ENCODE measurements at regions not wholly inside any gene's neighbourhood (a gene's known extent, or its start where the extent isn't known, plus 50 kb on each side); places are given as distances from the start of the nearest gene placed in this dataset.

DNA sequence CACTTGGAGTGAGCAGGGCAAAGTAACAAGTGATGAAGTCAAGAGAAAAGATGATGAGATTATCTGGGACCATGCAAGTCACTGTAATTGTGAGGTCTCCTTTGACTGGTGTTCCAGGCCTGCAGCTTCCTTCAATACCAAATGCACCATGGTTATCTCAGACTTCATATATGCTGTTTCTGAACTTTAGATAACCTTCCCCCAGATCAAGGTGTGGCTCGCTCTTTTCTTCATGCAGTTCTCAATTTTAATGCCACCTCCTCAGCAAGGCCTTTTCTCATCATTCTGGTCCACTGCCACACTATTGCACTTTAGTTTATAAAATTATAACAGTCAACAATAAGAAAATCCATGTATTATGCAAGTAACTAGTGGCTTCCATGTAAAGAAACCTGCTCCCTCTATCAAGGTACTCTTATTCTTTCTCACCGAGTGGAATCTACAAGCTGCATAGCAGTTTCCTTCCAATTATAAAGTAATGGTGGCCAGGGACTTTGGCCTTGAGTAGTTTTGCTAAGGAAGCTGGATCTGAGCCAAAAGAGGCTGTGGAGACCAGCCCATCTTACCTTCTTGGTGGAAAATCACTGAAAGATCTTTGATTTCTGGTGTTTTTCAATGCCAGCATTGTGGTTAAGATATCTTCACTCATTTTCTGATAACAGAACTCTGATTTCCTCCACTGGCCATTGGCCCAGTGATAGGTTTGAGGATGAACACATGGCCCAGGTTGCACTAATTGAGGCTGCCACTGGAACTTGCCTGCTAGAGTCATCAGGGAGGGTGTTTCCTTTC, 113.6 kb downstream of the KCNE4 start:
- no peak overlapping the region for H3K4me3 ChIP-seq
- H3K27me3 ChIP-seq, result no peaks in the 10 kb centered on the region
- no peaks in the 10 kb centered on the region for H3K4me1 ChIP-seq
- no peak overlapping the region for H3K27ac Mint-ChIP-seq
- no peak overlapping the region for H3K4me3 Mint-ChIP-seq
- no peak overlapping the region for H3K9ac ChIP-seq
- no peak overlapping the region for H2AFZ ChIP-seq (replicated peaks)
- no peaks in the 10 kb centered on the region for H3K79me2 ChIP-seq (ENCODE audit: low read depth)
- no peaks in the 10 kb centered on the region for H3K9me3 ChIP-seq (ENCODE audit: low read depth)
- no peak overlapping the region for H3K4me2 ChIP-seq
- TF ChIP-seq EZH2phosphoT487 (IDR thresholded peaks at IDR 0.05) (no peak), EZH2 (IDR thresholded peaks at IDR 0.05) (no peak)
- TF ChIP-seq, protein P1, sequence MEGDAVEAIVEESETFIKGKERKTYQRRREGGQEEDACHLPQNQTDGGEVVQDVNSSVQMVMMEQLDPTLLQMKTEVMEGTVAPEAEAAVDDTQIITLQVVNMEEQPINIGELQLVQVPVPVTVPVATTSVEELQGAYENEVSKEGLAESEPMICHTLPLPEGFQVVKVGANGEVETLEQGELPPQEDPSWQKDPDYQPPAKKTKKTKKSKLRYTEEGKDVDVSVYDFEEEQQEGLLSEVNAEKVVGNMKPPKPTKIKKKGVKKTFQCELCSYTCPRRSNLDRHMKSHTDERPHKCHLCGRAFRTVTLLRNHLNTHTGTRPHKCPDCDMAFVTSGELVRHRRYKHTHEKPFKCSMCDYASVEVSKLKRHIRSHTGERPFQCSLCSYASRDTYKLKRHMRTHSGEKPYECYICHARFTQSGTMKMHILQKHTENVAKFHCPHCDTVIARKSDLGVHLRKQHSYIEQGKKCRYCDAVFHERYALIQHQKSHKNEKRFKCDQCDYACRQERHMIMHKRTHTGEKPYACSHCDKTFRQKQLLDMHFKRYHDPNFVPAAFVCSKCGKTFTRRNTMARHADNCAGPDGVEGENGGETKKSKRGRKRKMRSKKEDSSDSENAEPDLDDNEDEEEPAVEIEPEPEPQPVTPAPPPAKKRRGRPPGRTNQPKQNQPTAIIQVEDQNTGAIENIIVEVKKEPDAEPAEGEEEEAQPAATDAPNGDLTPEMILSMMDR (IDR thresholded peaks at IDR 0.05), result no peak
- no peaks in the 10 kb centered on the region for H3F3A ChIP-seq (ENCODE audit: low read depth)
- H3K36me3 ChIP-seq, result no peaks in the 10 kb centered on the region
- no peaks in the 10 kb centered on the region for H3K36me3 Mint-ChIP-seq
- DNase-seq (ENCODE audit: low spot score), result no peak
- H3K27ac ChIP-seq, result no peak overlapping the region
- H3K9me3 Mint-ChIP-seq, result no peaks in the 10 kb centered on the region
- H3K27me3 Mint-ChIP-seq (ENCODE audit: insufficient read depth, low read depth), result no peaks in the 10 kb centered on the region
- H3K4me1 Mint-ChIP-seq, result no peaks in the 10 kb centered on the region
- H4K20me1 ChIP-seq (ENCODE audit: low read depth), result no peaks in the 10 kb centered on the region

DNA sequence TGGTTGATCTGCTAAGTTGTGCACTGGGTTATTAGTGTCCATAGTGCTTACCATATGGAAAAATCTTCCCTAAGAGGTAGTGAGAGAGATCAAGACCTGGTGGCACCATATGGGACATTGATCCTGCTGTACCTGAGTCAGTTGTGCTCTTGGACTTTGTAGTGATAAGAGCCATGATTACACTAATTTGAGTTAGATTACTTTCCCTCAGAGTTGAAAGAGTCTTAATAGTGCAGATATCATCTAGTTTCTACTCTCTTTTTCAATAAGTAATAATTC, 114.2 kb downstream of the KCNE4 start:
- H3K27me3 Mint-ChIP-seq (ENCODE audit: insufficient read depth, low read depth), result no peaks in the 10 kb centered on the region
- Histone ChIP-seq H3K9ac (no peak overlapping the region), H3K4me2 (no peak overlapping the region), H3K27ac (no peak overlapping the region), H4K20me1 (ENCODE audit: low read depth) (no peaks in the 10 kb centered on the region), H3K4me1 (no peaks in the 10 kb centered on the region), H2AFZ (replicated peaks) (no peak overlapping the region), H3K4me3 (no peak overlapping the region), H3K36me3 (no peaks in the 10 kb centered on the region), H3K27me3 (no peaks in the 10 kb centered on the region), H3K79me2 (ENCODE audit: low read depth) (no peaks in the 10 kb centered on the region), H3K9me3 (ENCODE audit: low read depth) (no peaks in the 10 kb centered on the region), H3F3A (ENCODE audit: low read depth) (no peaks in the 10 kb centered on the region)
- TF ChIP-seq, protein P1 (IDR thresholded peaks at IDR 0.05), result no peak
- TF ChIP-seq EZH2 (IDR thresholded peaks at IDR 0.05) (no peak), EZH2phosphoT487 (IDR thresholded peaks at IDR 0.05) (no peak)
- H3K9me3 Mint-ChIP-seq, result no peaks in the 10 kb centered on the region
- H3K36me3 Mint-ChIP-seq, result no peaks in the 10 kb centered on the region
- no peaks in the 10 kb centered on the region for H3K4me1 Mint-ChIP-seq
- DNase-seq (ENCODE audit: low spot score), result no peak
- no peak overlapping the region for H3K4me3 Mint-ChIP-seq
- no peak overlapping the region for H3K27ac Mint-ChIP-seq

DNA sequence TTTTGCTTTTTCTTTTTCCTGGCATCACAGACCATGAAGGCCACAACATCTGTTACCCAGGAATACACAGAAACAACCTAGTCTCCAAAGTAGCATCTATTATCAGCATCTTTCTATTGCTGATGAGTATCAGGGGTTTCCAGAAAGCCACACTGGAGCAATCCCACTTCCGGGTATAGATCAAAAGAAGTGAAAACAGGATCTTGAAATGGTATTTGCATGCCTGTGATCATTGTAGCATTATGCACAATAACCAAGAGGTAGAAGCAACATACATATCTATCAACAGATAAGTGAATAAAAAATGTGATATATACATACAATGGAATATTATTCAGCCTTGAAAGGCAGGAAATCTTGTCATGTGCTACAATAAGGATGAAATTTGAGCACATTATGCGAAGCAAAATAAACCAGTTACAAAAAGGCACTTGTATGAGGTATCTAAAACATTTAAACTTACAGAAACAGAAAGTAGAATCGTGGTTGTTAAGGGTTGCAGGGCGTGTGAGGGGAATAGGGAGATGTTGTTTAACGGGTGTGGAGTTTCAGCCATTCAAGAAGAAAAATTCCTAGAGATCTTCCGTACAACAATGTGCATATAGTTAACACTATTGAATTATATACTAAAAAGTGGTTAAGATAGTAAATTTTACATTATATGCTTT, 115.1 kb downstream of the KCNE4 start:
- H3K9ac ChIP-seq, result no peak overlapping the region
- no peak overlapping the region for H3K4me3 ChIP-seq
- no peaks in the 10 kb centered on the region for H3K9me3 ChIP-seq (ENCODE audit: low read depth)
- no peaks in the 10 kb centered on the region for H3K27me3 ChIP-seq
- H3K27ac Mint-ChIP-seq, result no peak overlapping the region
- no peaks in the 10 kb centered on the region for H3K9me3 Mint-ChIP-seq
- no peaks in the 10 kb centered on the region for H3K4me1 Mint-ChIP-seq
- H3K36me3 Mint-ChIP-seq, result no peaks in the 10 kb centered on the region
- H3K27ac ChIP-seq, result no peak overlapping the region
- no peak overlapping the region for H3K4me2 ChIP-seq
- no peaks in the 10 kb centered on the region for H3K79me2 ChIP-seq (ENCODE audit: low read depth)
- TF ChIP-seq EZH2 (IDR thresholded peaks at IDR 0.05) (no peak), EZH2phosphoT487 (IDR thresholded peaks at IDR 0.05) (no peak)
- TF ChIP-seq, protein P1 (IDR thresholded peaks at IDR 0.05), result no peak
- H4K20me1 ChIP-seq (ENCODE audit: low read depth), result no peaks in the 10 kb centered on the region
- no peaks in the 10 kb centered on the region for H3F3A ChIP-seq (ENCODE audit: low read depth)
- no peaks in the 10 kb centered on the region for H3K27me3 Mint-ChIP-seq (ENCODE audit: insufficient read depth, low read depth)
- no peak overlapping the region for H3K4me3 Mint-ChIP-seq
- H3K36me3 ChIP-seq, result no peaks in the 10 kb centered on the region
- no peak for DNase-seq (ENCODE audit: low spot score)
- H3K4me1 ChIP-seq, result no peaks in the 10 kb centered on the region
- no peak overlapping the region for H2AFZ ChIP-seq (replicated peaks)

All from neural progenitor cell (in vitro differentiated cells).